GM21825 (cell line): ENCODE measurements at regions not wholly inside any gene's neighbourhood (a gene's known extent, or its start where the extent isn't known, plus 50 kb on each side); places are given as distances from the start of the nearest gene placed in this dataset.

Source experiments
- ATAC-seq: cut with Tn5 transposase; IDR thresholded peaks from one replicate; pipeline ENCODE4 v1.9.1; 2021; ENCODE audit warnings: mild to moderate bottlenecking, moderate library complexity; ENCODE audit not compliant: unreplicated experiment

DNA sequence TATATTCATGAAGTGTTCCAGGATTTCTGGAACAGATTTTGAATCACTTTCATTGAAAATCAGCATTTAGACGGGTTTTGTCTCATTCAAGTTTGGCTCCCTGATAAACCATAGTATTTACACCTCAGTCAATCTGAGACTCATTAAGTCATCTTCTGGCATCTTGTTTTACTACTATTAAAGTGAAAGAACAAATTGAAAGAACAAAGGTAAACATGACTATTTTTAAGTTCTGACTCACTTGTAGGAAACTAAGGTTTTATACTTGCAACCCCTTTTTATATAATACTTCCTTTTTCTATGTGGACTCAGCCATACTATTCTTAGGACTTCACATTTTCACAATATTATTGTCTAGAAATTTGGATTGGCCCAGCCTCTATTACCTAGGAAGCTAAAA is 854.4 kb downstream of the SQOR start:
- ATAC-seq = no peak

DNA sequence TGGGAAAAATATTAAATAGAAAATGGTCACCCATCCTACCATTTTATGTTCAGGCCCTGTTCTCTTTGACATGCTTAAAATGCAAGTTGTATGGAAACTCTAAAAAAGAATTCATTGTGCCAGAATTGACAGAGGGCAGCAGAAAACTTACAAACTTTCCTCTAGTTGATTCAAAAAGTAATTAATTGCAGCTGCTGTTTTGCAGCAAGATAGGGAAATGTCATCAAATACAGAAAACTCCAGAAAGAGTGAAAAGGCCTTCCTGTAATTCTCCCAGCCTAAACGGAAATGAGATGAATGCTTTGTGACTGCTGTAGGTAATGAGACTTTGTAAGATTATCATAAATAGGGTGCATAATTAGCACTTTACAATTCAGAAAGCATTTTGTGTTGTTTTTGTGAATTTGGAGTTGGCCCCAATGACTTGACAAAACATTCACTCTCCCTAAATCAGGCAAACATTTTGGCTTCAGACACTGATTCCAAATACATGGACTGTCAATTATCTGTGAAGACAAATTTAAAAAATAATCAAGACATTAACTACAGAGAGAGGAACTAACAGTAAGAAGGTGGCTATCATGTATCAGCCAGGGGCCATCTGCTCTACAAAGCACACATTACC is 861.8 kb downstream of the SQOR start:
- ATAC-seq = no peak

DNA sequence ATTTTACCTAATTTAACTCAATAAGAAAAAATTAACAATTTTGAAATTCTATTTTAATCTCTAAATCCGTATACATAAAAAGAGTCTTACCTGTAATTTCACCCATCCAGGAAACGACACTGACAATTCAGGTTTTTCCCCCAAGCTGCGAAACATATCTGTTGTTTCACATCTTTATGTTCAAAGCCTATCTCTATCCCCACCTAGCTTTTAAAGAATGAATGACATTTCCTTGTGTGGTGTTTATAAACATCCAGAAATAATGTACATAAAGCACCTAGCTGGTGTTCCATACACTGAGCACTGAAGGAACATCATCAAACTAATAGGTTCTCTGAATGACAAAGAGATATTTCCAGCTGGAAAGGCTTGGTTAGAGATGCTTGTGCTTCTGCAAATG is 867.8 kb downstream of the SQOR start:
- no peak for ATAC-seq

DNA sequence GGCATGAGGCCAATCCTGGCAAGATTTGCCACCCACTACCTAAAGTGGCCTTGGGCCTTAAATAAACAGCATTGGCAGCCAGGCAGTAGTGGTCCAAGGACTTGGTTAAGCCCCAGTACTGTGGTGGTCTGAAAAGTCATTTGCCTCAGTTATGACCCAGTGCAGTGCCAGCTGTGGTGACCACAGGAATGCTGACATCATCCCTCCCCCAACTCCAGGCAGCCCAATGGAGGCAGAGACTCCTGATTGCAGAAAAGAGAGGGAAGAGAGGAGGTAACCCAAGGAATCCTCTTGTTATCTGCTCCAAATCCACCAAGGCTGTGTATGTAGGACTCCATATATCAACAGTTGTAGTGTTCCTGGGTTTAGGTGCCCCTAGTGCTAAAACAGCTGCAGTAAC is 883.6 kb downstream of the SQOR start:
- no peak for ATAC-seq

DNA sequence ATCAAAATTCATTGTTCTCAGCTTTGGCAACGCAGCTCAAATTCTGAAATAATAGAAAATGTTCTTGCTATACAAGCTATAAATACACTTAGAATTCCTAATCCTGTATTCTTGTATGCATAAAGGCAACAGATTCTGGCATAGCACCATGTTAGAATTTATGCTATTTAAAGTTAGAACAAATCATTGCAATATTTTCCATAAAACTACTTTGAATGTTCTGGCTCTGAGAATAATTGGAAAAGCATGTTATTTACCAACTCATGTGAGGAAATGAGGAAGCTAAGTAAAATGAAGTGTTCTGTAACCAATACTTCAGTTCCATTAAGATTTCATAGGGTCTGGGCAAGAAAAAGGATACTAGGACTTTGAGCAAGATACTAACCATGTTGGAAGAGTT is 888.9 kb downstream of the SQOR start:
- ATAC-seq = no peak

DNA sequence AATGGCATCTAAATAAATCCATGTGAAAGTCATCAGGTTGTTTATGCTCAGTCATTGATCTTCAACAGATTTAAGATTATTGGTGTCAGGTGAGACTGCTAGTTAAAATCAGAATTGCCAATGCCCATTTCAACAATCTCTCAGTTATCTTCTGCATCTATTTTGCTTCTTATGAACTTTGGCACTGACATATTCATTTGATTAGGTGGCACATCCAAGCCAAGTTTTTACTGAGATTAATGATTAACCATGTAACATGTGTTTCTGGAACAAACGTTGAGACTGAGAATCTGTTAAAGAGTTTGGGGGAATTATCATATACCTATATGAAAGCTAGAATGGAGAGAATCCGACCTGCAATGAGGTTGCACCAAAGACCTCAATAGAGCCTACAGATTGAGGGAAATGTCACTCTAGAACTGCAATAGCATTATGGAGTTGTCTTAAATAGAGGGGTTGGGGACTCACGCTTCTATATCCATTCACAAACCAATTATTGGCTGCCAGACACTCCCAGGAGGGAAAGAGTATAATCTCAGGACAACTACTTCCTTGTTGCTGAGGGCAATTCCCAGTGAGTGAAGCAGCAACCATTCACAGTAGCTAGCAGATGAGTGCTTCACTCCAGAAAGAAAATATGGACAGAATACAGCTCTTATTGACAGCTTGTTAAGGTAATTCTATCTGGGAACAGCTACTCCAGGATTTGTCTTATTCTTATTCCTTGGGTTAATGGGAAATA is 891.3 kb downstream of the SQOR start:
- ATAC-seq = no peak

DNA sequence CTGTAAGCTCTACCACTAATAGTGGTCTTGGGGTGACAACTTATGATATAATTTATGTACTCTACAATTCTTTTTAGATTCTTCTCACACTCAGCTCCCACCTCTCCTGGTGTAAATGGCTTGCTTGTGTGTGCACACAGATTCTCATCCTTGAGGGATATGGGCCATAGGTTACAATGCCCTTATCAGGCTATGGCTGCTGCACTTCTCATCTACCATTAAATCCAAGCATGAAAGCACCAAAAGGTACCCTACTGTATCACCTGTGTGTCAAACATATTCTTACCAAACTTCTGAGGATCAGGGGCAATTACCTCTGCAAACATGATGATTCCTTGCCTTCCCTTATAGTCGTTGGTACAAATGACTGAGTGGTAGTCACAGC is 891.9 kb downstream of the SQOR start:
- no peak for ATAC-seq

DNA sequence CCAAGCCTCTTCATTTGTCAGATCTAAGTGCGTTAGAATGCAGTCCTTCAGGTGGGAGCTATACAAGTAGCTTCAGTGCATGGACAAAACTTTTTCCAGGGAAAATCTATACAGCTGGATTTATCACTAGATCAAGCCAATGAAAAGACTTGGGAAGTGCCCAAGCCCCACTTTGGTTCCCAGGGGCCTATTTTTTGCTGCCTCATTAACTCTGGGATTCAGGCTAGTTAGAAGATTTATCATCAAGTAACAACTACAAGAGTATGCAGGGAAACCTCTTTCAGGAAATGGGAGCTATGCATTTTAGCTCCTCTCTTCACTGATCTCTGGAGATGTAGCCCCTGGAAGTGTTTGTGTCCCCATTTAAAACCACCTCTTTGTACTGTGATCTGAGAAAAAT is 908.8 kb downstream of the SQOR start:
- ATAC-seq = no peak

DNA sequence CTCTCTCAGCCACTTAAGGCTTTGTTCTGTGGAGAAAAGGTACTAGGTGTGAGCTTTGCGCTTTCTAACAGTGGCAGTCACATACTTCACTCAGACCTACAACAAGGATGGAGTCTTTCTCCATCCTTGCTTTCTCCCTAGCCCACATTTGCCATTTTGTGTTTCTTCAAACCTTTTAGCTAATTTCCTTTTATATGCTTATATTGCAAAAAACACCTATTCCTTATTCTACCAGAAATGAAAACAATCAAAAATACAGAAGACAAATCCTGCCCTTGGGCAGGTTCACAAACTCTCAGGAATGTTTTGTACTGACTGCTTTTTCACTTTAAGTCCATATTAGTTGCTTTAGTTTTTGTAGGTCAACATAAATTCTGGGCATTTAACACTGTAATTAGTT is 914.2 kb downstream of the SQOR start:
- no peak for ATAC-seq

DNA sequence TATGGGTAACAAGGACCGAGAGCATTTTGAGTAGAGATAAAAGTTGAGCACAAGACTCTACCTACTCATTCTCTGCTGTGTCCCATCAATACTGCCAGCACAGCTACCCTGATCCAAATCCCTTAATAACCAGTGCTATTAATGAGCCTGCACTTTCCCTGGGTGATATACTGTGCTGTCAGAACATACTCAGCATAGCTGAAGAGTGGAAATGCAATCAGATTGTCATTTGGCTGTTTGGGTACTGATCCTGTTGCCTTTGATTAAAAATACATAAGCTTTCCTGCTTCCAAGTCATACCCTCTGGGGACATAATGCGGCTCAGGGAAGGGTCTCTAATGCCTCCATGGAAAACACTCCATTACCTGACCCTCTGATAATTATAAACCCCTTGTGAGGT is 917.5 kb downstream of the SQOR start:
- ATAC-seq = no peak

DNA sequence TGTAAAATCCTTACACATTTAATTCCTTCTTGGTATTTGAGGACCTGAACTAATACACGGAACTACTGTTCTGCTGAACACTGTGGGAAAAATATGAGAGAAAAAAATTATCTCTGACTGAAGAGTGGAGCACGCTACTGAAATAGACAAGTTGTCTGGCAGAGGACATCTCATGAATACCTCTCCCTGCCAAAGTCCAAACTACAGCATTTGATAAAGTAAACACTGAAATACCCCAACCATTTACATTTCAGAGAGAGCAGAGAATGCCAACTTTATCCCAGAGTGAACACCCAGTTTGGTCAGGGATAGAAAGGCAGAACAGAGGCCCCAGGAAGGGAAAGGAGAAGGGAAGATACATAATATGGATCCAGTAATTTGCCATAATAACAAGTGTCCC is 920.7 kb downstream of the SQOR start:
- ATAC-seq = no peak

DNA sequence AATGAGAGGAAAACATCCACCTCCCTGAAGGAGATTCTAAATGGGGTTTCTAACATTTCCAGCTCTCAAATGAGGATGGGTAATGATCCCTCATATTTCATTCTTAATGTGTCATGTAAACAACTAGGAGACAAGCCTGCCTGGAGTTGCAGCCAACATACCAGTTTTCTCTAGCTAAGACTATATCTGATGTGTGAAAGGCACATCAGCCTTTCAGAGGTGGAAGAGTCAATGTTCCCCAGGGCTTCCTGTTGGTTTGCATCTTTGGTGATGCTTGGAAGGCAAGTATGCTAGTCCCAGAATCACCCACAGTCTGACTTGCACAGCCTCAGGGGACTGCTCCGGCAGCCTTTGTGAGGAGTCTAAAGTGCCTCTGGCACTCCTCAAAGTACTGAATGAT is 921.2 kb downstream of the SQOR start:
- no peak for ATAC-seq

DNA sequence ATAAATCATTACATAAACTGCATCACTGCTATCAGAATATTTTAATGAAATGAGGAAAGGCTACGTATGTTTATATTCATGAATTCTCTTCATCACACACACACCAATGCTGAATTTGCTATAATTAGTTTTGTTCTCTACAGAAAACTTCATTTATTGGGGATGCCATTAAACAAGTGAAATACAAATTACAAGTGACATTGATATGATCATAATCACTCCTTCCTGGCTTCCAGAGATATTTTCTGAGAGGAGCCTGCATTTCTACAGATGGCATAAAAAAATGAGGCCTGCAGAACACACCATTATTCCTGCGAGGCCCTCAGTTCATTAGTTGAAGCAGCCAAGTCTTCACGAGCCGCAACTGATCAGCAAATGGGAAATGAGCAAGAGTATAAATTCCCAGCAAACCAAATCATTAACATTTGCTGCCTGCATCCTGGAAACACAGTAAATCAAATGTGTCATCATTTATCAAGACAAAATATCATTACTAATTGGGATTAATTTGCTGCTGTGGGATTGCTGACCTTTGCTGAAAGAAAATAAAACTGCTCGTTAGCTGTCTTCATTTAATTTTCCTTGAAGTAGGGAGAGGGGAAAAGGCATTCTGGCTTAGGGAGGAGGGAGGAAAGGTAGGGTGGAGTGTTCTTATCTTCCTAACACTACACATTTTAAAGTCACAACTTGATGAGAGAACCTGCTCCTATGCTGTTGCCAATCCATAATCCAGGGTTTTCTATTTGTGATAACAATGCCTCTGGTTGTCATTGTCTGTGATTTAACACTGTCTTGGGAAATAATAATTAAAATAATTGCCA is 921.9 kb downstream of the SQOR start:
- no peak for ATAC-seq

DNA sequence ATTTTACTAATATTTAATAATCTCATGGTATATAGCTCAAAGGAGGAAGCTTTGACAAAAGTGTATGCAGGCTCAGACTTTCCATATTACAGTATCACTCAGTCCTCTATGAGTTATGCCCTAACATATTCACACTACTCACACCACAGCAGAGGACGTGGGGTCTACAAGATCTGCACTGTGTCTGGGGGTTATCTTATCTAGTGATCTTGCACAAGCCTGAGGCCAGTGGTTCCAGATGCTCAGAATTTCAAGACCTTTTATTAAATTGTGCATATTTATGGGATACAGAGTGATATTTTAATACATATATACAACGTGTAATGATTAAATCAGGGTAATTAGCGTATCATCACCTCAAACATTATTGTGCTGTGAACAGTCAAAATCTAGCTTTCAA is 933.1 kb downstream of the SQOR start:
- ATAC-seq = no peak

DNA sequence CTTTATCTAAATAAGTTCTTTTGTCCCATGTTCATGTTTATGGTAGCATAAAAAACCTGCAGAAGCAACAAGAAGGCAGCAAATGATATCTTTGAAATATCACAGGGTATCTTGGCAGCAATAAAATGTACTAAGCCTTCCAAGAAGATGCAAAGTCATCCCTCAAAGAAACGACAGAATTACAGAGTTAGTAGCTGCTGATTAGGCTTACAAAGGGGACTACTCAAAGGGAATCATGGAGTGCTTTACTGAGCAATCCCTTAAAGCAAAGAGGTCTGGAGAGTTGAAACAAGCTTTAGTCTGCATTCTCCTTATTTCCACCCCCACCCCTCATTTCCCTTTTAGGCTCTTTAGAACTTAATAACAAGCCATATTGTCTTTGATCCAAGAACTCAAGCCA is 935.0 kb downstream of the SQOR start:
- no peak for ATAC-seq

DNA sequence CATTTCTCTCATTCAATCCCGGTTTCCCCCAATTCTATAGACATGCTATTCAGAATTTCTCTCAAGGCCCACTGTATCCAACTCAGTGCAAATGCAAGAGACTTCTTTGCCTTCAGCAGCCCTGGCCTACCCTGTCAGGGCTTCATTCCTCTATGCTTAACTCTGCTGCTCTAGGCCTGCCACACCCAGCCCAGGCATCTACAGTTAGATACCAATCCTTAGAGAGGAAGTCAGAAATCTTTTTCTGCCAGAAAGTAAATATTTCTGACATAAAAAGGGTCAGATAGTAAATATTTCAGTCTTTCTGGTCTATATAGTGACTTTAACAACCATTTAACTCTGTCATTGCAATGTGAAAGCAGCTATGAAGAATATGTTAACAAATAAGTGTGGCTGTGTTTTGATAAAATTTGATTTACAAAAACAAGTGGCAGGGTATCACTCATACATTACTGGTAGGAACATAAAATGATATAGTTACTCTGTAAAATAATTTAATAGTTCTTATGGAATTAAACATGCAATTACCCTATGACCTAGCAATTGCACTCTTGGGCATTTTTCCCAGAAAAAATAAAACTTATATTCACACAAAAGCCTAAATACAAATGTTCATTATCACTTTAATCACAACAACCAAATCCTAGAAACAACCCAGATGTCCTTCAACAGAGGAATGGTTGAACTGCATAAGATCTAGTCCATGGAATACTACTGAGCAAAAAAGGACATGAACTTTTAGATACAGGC is 942.0 kb downstream of the SQOR start:
- ATAC-seq = no peak

DNA sequence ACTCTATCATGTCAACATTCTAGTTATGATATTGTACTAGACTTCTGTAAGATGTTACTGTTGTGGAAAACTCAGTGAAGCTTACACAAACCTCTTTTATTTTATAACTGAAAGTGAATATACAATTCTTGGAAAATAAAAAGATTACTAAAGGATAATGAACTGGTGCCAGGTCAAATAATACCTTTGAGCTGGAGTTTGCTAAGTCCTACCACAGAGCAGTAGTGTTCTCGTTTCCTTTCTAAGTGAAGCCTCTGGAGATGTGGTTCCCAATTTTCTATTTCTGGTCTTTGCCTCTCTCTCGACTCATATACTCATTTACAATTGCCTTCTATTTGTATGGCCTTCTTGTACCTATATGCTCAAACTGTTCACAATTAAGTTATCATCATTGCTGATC is 942.9 kb downstream of the SQOR start:
- no peak for ATAC-seq

DNA sequence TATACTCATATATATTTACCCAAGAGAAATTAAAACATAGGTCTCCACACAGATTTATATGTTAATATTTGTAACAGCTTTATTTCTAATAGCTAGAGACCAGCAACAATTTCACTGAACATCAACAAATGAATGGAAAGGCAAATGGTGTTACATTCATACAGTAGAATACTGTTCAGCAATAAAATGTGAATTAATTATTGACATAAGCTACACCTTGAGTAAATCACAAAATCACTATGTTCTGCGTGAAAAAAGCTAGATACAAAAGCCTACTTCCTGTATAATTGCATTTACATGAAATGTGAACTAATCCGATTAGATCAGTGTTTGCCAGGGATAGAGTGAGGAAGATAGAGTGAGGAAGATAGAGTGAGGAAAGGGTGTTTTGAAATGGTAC is 945.7 kb downstream of the SQOR start:
- no peak for ATAC-seq

DNA sequence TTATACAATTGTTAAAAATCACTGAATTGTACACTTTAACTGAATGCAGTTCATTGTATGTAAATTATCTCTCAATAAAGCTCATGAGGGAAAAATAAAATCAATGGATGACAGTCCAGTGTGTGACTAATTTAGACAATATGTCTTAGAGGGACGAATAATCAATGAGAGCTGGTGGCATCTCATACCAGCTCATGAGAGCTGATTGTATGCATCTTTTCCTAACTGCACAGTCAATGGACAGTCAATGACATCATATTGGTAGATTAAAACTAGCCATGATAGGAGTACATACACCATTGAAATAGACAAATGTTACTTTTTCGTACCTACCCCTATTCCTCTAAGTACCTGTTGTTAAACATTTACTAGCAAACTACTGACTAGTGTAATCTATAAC is 946.1 kb downstream of the SQOR start:
- no peak for ATAC-seq

DNA sequence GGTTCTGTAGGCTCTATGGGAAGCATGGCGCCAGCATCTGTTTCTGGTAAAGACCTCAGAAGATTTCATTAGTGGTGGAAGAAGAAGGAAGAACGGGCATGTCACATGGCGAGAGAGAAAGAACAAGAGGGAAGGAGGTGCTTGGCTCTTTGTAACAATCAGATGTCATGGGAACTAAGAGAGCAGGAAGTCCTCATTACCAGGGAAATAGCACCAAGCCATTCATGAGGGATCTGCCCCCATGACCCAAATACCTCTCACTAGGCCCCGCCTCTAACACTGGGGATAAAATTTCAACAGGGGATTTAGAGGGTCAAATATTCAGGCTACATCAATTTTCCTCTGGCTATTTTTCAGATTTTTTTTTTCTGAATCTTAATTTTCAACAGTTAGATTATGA is 954.3 kb downstream of the SQOR start:
- no peak for ATAC-seq

DNA sequence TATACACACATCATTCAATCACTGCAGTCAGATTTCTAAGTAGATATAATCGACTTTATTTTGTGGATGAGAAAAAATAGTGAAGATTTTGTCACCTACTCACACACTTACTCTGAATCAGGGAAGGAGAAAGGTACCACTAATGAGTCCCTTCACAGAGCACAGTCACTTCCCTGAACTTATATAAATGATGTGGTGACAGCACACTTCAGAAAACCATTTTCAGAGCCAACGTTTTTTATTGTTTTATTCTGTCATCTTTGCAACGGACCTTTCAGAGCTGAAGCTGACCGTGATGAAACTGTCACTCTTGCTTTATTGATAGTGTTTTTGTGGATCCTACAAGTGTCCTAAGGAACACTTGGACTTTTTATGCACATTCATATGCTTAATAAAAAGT is 956.6 kb downstream of the SQOR start:
- ATAC-seq = no peak
